NOMO-1 (cell line): ENCODE measurements at regions not wholly inside any gene's neighbourhood (a gene's known extent, or its start where the extent isn't known, plus 50 kb on each side); places are given as distances from the start of the nearest gene placed in this dataset.

Experiments
- DNase-seq, 2 experiments: peaks; one replicate each; lab custom pipeline; 2025; ENCODE audit not compliant: unreplicated experiment in 2 of 2; lab: John Stamatoyannopoulos, UW

- no peak for DNase-seq
Observed at GRCh38 chr9:1261879-1262766, 212.0 kb downstream of the DMRT2 start.

- no peak for DNase-seq
Observed at GRCh38 chr9:1267141-1267570, 217.0 kb downstream of the DMRT2 start.

DNA sequence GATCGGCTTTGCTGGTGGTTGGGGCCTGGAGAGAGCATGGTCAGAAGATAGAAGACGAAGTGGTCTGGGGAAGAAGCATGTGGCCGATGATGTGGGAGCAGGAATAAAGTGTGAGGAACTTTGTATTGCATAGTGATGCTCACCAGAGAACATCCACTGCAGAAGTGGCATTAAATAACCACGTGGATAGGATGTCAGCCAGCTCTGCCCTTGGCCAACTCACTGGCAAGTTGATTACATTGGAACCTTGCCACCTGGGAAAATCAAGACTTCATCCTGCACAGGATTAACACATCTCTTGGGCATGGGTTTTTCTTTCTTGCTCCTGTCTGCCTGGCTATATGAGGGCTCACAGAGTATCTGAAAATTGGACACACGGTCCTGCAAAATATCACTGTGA is 217.4 kb downstream of the DMRT2 start:
- DNase-seq = no peak

DNA sequence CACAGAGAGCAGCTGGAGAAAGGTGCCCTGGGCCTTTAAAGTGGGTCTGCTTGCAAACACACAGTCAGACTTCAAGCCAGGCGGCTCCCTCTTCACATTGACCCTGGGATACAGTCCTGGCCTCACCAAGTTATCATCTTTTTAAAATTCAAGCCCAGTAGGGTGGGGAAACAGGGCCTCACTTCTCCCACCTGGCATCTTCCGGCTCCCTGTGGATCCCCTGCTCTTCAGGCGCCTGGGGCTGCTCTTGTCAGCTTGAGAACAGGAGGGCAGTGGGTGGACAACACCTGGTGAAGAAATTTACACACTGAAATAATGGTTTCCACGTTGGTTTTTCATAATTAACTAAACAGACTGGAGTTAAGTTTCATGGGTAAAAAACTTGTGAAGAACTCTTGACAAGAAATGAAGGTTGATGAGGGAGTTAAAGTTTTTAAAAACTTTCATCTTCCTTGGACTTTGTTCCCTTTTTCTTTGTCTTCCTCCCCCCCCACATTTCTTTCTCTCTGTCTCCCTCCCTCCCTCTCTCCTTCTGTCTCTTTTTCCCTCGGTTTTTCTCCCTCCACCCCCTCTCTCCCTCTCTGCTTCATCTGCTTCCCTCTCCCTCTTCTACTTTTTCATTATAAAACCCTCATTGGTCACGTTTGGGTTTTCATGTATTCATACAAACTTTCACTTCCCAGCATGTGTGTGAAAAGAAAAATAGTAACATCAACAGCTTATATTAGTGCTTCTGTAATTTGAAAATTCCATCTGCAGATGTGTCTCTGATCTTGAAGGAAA is 219.6 kb downstream of the DMRT2 start:
- no peak for DNase-seq

DNA sequence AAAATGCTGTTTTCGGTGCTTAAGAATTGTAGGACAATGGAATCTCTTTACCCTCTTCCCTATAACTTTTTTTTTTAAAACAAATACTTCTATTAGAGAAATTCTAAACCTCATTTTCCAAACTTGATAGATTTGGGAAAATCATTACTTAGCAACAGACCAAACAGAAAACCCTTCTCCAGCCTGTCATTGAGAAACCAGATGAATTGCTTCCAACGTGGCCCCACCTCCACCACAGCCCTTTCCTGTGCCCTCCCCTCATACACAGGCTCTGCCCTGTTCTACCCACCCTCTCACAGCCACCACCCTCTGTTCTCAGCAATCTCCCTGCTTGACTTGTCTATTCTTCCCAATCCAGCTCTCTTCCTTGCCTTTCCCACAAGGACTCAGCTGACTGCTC is 221.2 kb downstream of the DMRT2 start:
- no peak for DNase-seq

DNA sequence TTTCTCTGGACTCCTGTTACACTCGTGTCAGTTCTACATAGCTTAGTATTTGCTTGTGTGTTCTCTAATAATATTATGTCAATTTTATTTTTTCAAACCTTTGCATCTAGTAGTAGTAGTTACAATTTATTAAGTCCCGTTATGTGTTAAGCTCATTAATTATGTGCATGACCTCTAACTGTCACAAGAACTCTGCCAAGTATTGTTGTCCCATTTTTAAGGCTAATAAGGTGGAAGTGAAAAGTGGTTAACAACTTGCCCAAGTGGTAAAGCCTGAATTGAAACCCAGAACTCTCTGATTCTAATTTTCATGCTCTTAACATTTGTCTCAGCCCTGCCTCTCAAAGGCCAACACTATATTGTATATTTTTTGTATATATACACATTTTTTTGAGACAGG is 221.6 kb downstream of the DMRT2 start:
- no peak for DNase-seq

DNA sequence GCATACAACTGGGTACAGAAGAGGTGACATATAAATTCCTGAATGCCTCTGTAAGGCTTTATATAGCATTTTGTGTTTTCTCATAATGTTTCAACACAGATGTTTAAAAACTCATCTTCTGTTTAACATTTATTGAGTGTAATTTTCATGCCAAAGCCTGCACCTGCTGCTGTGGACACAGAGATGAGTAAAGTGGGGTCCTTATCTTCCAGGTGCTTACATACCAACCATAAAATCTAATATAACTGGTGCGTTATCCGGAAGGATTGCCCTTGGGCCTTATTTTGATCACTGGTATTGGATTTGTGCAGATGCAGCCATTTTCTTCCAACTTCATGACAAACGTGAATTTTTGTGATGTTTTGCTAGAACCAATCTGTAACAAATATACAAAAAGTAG is 222.3 kb downstream of the DMRT2 start:
- DNase-seq = no peak

GRCh38 chr9:1273859-1274258 is 223.7 kb downstream of the DMRT2 start:
- DNase-seq = no peak

- DNase-seq = no peak
Observed at GRCh38 chr9:1274334-1274733, 224.2 kb downstream of the DMRT2 start.

DNA sequence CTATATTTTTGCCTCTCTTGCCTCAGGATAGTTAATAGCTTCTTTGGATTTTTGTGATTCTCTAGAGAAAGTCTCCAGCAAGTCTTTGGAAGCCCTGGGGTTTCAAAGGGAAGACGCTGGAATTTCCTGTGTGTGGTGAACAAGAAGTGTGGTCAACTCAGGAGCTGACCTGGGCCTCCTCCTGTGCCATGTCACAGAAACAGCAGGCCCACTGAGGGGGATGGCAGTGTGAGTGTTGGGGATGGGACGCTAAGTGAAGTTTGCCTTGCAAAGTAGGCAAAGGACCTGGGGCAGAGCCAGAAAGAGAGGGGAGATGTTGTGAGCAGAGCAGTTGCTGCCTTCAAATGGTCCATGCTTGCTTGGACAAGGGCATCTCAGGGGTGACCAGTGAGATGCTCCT is 226.3 kb downstream of the DMRT2 start:
- DNase-seq = no peak

GRCh38 chr9:1284727-1285126 is 234.6 kb downstream of the DMRT2 start:
- no peak for DNase-seq

DNA sequence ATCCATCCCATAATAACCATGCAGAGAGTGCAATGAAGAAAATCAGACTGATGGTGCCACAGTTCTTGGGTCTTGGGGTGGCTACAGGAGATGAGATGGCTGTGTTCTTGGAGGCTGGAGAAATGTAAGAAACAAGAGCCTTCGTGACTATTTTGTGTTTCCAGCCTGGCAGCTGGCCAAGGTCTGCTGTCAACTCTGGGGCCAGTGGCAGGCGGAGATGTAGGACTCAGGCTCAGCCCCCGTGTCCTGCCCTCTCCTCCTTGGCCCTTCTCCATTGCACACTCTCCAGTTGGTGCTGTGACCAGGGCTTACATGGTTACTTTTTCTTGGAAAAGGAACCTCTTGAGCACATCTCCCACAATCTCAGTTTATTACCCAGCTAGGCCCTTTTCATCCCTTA is 235.4 kb downstream of the DMRT2 start:
- no peak for DNase-seq

DNA sequence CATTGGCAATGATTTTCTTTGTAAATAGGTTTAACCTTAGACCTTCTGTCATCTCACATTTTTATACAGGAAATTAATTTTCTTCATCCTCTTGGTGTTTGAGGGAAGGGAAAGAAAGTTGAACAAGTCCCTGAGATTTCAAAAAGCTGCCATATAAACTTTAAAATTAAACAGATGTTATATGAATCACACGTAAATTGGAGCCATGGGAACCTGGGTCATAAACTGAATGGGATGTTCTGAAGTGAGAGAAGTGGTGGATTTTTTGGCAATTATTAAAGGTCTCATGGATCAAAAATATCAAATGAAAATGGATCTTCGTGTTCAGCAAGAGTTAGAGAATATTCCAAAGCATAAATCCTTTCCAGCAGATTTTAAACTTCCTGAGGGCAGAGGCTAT is 242.2 kb downstream of the DMRT2 start:
- DNase-seq = no peak

- DNase-seq = no peak
Observed at GRCh38 chr9:1294641-1295258, 244.6 kb downstream of the DMRT2 start.

DNA sequence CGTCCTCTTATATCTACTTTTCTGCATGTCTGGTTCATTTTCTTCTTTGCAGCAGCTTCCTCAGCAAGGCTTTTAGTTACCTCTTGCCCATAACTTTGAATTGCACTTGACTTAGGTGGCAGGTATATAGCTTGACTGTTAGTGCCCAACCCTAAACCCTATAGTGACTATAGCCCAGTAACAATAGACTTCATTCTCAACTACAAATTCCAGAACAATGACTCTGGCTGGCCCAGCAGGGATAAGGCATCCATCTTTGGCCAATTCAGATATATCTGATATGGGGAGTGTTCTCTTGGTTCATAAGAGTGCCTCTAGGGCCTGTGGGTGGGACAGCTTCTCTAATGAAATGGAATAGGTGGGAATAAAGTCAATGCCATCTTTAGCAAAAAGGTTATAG is 246.2 kb downstream of the DMRT2 start:
- no peak for DNase-seq

GRCh38 chr9:1298046-1298445 is 247.9 kb downstream of the DMRT2 start:
- DNase-seq = no peak

- DNase-seq = no peak
Observed at GRCh38 chr9:1300941-1301340, 250.8 kb downstream of the DMRT2 start.

DNA sequence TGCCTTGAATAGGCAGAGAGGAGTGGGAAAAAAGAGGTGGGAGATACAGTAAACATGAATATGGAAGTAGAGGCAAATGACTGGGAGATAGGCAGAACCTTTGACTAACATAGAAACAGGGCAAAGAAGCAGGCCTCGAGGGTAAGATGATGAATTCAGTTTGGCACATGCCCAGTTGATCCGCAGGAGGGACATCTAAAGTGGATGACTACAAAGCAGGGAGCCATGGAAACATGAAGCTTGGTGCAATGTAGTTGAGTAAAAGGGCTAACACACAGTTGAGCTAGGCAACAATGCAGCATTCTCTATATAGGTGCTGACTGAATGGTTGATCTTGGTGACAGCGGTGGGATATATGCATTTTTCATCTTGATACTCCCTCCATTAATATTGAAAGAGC is 253.8 kb downstream of the DMRT2 start:
- DNase-seq = no peak

DNA sequence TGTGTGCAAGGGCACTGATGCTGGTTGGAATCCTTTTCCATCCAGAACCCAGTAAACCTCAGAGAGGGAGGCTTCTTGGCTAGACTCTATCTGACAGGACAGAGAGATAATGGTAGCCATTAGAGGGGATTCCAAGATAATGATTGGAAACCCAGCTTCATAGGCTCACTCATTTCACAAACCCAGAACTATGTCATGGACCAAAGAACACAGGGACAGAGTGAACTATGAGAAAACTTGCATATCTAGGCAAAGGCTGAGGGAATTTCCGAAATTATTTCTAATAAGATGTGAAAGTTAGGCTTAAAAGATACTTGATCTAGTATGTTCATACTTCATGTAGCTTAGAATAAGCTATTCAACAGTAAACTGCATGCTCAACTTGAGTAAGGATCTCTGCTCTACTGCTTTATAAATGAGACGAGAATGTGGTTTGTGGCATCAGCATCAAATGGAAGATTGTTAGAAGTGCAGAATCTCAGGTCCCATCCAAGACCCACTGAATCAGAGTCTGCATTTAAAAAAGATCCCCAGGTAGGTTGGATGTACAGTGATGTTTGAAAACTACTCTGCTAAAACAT is 261.4 kb downstream of the DMRT2 start:
- DNase-seq = no peak

DNA sequence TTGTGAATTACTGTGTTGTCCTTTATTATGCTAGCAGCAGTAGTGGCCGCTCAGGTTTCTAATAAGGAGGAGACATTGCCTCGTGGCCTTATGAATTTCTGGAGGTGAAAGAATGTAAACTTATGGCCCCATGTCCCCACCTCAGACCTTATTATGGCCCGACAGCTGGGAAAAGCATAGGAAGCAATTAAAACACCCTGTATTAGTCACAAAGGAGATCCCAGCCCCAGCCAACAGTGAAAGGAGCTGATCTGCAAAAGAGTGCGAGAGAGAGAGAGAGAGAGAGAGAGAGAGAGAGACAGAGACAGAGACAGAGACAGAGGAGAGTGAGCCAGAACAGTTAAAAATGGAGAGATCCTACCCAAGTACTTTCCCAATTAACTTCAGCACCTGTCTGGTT is 269.3 kb downstream of the DMRT2 start:
- DNase-seq = no peak

DNA sequence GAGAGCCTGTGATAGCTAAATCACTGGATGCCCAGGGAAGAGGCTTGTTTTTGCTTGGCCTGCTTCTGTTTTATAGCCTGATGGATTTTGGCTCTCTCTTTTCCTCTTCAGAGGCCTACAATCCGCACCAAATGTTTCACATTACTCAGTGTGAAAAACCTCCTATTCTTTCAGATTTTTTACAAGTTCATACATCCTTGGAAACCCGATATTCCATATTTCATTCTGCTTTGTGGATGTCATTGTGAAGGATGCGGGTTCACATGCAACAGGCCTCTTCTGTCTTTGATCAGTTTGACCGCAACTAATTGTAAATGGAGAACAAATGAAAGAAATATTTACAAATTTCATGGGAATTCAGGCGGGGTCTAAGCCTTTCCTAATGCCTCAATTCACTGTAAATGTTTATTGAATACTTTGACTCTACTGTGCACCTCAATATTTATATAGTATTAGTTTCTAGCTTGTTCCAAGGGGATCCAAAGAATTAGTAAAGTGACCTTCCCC is 269.9 kb downstream of the DMRT2 start:
- DNase-seq = no peak
